OCI-LY3 (cell line): ENCODE measurements at regions not wholly inside any gene's neighbourhood (a gene's known extent, or its start where the extent isn't known, plus 50 kb on each side); places are given as distances from the start of the nearest gene placed in this dataset.

ENCODE experiments used
- EZH2phosphoT487 ChIP-seq: fragments of 200-600 bp; shearing (Covaris generic); IDR thresholded peaks from 2 replicates; pipeline ENCODE4 v1.6.1; 2018; ENCODE audit warnings: antibody characterized with exemption, mixed run types, low read depth
- TF ChIP-seq, protein P1 (sequence below): fragments of 200-600, 300-600 bp; sonication (generic); IDR thresholded peaks from 2 replicates; pipeline ENCODE4 v1.5.1; 2014; ENCODE audit warnings: antibody characterized with exemption, low read length, low read depth

DNA sequence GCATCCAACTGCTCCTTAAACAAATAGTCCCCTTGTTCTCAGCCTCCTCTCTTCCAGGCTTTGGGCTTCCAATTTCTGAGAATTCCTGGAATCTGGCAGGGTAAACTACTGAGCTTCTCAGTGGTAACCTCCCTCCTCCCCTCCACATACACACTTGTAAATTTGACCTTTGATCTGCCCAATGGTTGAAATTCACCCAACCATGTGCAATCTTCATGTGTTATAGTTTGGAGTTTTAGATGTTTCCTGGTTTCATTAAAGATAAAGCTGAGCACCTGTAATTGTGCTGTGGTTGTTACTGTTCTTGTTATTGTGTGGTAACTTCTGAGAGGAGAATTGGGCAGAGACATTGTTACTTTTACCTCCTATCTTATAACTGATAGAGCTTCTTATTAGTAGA is 328.4 kb downstream of the TPBG start:
- TF ChIP-seq EZH2phosphoT487, result no peak
- TF ChIP-seq, protein P1, sequence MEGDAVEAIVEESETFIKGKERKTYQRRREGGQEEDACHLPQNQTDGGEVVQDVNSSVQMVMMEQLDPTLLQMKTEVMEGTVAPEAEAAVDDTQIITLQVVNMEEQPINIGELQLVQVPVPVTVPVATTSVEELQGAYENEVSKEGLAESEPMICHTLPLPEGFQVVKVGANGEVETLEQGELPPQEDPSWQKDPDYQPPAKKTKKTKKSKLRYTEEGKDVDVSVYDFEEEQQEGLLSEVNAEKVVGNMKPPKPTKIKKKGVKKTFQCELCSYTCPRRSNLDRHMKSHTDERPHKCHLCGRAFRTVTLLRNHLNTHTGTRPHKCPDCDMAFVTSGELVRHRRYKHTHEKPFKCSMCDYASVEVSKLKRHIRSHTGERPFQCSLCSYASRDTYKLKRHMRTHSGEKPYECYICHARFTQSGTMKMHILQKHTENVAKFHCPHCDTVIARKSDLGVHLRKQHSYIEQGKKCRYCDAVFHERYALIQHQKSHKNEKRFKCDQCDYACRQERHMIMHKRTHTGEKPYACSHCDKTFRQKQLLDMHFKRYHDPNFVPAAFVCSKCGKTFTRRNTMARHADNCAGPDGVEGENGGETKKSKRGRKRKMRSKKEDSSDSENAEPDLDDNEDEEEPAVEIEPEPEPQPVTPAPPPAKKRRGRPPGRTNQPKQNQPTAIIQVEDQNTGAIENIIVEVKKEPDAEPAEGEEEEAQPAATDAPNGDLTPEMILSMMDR, result no peak
